COLO668 (cell line): ENCODE measurements at regions not wholly inside any gene's neighbourhood (a gene's known extent, or its start where the extent isn't known, plus 50 kb on each side); places are given as distances from the start of the nearest gene placed in this dataset.

Experiments used
- DNase-seq: peaks from one replicate; lab custom pipeline; 2025; ENCODE audit not compliant: unreplicated experiment; lab: John Stamatoyannopoulos, UW

DNA sequence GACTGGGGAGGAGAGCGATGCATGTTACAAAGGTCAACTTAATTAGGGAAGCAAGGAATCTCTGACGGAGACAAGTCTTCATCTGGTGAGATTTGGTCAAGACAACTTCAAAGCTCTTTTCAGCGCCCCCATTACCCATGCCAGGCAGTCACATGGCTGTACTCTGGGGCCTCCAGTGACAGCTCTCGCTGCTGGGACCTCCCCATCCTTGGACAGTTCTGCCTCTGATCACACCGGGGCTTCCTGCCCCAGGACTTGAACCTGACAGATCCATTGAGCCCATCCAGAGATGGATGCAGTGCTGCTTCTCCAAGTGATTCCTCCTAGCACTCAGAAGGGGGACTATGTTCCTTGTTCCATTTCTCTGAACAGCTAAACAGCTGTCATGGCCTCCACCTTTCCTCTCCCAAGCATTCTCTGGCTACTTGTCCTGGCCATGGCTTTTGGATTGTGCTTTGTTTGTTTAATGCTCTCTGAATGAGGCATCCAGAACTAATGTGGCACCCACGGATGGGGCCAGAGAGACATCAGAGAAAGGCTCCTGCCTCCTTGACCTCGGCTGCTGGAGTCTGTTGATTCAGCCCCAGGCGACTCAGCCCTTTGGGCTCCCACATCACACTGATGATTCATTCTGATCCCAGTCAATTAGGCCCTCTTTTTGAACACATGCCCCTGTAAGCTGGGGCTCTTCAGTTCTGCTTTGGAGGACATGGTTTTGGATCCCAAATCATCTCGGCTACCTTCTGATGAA lies 122.1 kb upstream of the ADAMTS16 start:
- no peak for DNase-seq

DNA sequence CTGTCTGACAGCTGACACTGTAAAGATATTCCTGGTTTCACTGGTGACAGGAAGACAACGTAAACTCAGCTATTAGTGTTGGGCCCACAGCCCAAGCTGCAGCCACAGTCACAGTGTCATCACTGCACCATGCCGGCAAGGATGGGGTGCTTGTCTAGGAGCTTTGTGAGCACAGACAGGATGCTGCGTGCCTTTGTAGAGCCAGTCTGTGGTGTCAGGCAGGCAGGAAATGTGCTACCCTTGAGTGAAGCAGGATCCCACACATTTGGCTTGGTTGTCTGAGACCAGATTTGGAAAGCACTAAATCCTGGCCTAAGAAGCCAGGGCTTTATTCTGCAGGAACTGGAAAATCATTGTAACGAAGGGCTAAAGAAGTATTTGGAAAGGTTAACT lies 121.6 kb upstream of the ADAMTS16 start:
- no peak for DNase-seq

DNA sequence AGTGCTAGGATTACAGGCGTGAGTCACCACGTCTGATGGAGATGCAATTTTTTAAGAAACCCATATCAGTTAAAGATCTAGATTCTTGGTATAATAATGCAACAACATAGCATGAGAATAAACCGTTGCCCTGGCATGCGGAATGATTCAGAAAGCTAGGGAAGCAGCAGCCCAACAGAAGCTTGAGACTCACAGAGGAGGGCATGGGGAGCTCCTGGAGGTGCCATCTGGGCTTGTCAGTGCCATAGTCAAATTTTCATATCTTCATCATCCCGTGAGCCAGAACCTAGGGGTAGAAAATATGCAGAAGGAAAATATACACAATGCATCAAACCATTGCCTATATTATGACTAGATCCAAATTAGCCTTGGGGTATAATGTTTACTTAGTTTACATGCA lies 118.7 kb upstream of the ADAMTS16 start:
- no peak for DNase-seq

DNA sequence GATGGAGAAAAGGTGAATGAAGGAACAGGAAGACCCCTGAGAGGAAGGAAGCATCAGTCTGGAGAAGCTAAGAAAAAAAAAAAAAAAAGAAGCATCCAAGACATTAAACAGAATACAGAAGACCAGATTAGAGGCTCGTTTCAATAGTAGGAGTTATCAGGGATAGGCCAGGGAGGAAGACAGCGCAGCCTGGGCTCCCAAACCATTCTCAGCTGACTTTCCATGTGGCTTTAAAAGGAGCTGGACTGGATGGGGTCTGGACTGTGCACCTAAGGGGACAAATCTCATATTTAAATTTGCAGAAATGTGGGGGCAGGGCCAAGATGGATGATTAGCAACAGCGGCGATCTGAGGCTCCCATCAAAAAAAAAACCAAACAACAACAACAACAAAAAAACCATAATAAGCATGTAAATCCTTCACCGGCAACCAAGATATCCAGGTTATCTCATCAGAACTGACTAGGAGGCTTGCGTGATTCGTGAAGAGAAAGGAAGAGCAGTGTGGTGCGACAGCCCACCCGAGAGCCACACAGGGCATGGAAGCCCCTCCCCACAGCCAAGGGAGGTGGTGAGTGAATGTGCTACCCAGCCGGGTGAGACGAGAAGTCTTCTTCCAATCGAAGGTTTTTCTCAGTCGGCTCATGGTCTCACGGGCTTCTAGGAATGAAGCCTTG lies 114.9 kb upstream of the ADAMTS16 start:
- no peak for DNase-seq

- no peak for DNase-seq
Observed at GRCh38 chr5:5025774-5026408, 114.2 kb upstream of the ADAMTS16 start.

GRCh38 chr5:5026409-5026785 lies 113.7 kb upstream of the ADAMTS16 start:
- DNase-seq, result no peak

DNA sequence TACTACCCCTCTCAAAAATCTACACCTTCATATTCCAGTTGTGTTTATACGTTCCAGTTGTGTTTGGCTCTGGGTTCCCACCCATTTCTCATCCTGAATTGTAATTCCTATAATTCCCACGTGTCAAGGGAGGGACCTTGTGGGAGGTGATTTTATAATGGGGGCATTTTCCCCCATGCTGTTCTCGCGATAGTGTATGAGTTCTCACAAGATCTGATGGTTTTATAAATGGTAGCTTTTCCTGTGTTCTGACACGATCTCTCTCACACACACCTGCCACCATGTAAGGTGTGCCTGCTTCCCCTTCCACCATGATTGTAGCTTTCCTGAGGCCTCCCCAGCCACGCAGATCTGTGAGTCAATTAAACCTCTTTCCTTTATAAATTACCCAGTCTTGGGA lies 108.5 kb upstream of the ADAMTS16 start:
- no peak for DNase-seq

GRCh38 chr5:5037674-5038073 lies 102.5 kb upstream of the ADAMTS16 start:
- no peak for DNase-seq

DNA sequence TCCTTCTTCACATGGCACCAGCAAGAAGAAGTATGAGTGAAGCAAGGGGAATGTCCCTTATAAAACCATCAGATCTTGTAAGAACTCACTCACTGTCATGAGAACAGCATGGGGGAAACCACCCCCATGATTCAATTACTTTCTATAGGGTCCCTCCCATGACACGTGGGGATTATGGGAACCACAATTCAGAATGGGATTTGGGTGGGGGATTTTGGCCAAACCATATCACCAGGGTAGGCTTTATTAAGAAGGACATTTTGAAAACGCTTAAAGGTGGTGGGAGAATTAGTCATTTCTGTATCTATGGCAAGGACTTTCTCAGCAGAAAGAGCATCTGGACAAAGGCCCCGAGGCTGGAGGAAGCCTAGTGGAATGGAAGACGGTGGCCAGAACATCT lies 100.2 kb upstream of the ADAMTS16 start:
- DNase-seq, result no peak

DNA sequence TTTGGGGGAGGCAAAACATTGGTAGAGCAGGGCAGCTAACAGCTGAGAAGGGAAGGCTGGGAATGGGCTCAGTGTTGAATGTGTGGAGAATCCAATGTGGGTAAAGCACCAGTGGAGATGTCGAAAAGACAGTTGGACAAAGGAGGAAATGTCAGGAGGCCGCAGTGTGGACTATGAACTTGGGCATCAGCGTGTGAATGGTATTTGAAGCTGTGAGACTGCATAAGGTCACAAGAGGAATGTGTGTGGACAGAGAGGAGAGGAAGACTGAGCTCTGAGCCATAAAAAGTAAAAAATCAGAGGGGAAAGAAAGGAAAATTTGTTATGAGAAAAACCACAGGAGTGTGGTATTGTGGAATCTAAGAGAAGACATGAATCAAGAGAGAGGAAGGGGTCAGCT lies 99.4 kb upstream of the ADAMTS16 start:
- DNase-seq, result no peak

DNA sequence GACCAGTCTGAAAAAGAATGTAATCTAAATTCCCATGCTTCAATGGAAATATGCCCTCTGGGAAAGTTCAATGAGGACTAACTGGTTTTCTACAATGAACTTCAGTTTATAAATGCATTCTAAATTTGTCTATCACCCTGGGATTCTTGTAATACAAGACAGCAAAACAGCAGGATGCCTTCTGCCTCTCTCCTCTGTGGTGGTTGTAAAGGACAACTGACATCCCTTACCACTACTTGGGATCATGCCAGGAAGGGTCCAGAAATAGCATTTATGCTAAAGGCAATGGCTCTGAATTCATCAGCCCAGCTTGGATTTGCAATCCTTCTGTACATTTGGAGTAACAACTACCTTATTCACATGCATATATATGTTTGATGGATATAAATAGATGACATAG lies 97.3 kb upstream of the ADAMTS16 start:
- DNase-seq, result no peak

- DNase-seq, result no peak
Observed at GRCh38 chr5:5043346-5043745, 96.8 kb upstream of the ADAMTS16 start.

DNA sequence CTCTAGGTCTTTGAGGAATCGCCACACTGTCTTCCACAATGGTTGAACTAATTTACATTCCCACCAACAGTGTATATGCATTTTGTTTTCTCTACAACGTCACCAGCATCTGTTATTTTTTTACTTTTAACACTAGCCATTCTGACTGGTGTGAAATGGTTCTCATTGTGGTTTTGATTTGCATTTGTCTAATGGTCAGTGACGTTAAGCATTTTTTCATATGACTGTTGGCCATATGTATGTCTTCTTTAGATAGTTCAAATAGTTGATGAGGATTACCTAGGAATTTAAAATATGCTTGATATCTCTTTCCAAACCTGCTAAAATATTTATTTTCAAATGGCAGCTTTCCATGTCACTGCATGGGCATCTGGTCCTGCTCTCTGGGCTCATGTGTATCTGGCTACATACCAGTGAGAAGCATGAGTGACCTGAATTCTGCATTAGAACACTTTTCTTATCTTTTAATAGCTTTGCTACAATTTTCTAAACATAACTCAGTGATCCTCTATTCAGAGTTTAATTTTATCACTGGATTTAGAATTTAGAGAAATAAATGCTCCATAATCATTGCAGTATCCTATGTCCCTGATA lies 95.8 kb upstream of the ADAMTS16 start:
- no peak for DNase-seq

DNA sequence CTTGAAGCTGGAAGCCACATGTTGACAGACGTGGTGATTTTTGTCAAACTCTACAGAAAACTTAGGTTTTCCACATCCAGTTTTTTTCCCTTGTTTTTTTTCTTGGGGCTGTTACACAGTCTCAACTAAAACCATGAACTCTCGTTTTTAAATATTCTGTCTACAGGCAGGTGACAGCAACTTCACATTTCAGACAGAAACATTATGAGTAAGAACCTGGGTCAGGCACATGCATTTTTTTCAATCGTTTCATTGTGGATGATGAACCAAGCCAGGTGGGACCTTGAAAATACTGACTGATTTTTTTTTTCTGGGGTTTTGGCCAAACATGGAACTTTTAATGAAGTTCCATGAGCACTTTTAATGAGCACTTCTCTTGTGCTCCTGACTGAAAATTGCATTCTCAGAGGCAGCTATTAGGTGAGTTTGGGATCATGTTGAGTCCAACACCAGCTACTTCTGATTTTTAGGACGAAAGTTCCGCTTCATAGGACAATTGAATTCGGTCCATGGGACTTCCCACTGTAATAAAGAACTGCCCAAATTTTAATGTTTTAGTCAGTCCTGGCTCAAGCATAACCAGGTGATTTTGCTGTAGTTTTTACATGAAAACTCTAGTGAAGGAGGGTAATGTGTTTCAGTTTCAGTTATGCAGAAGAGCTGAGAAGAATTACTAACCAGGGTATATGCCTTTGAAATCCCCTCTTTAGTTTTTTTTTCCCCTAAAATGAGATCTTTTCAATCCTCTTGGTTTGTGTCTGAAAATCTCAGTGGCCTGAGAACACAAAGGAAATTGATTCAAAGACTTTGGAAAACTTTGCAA lies 93.2 kb upstream of the ADAMTS16 start:
- no peak for DNase-seq

DNA sequence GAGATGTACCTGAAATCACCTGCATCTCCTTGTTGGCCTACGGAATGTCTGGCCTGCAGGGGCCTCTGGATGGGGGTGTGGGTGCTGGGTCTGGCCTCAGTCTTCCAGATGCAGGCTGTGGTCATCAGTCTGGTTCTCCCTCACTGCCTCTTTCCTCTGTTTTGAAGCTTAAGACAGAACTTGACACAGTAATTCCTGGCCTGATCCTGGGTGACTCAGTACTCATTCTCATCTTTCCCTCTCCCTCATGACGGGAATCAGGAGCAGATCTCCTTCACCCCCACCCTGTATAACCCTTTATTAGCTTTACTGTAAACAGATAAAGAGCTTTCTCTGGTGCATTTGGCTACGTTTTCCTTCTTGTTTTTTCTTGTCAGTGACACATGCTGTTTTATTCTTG lies 89.3 kb upstream of the ADAMTS16 start:
- DNase-seq, result no peak

- no peak for DNase-seq
Observed at GRCh38 chr5:5055712-5056111, 84.4 kb upstream of the ADAMTS16 start.

GRCh38 chr5:5061836-5062235 lies 78.3 kb upstream of the ADAMTS16 start:
- no peak for DNase-seq

DNA sequence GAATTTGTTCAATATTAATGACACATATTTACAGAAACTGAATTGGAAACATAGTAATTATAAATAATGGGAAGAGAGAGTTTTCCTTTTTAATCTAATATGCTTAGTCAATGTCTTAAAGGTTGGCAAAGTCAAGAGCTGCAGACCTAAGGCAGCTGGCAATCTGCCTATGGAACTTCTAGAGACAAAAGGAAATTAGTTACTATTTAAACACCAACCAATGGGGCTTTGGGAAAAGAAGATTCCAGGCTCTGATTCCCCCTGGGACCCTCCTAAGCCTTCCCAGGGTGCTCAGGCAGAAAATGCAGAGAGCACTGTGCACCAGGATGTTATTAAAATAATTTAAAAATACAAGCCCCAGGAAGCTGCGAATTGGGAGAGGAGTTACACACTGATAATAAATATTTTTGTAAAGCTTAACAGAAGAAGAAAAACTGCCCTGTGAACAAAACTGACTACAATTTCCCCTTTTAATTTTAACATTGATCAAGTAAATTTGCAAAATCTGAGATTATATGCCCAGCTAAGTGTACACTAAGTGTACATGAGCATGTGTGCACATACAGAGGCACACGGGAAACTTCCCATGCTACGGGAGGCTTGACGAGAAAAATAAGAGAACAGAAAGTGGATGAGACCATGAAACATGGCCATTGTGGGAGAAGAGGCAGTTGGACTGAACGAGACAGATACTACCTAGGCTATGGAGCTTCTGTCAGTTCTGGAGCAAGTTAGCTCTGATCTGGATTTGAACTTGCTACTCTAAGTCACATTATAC lies 77.4 kb upstream of the ADAMTS16 start:
- DNase-seq, result no peak

GRCh38 chr5:5063533-5063953 lies 76.6 kb upstream of the ADAMTS16 start:
- no peak for DNase-seq

- DNase-seq, result no peak
Observed at GRCh38 chr5:5065472-5065871, 74.7 kb upstream of the ADAMTS16 start.
